Cardiac muscle cell (in vitro differentiated cells and primary cell): ENCODE measurements at regions not wholly inside any gene's neighbourhood (a gene's known extent, or its start where the extent isn't known, plus 50 kb on each side); places are given as distances from the start of the nearest gene placed in this dataset.
A peak's percentile ranks its signal among the peaks of the same experiment; 100 is the strongest.

ENCODE experiments used
- DNase-seq, 2 donors: peaks; one replicate each; pipeline versions ENCODE4 v3.0.0 to v3.0.0-alpha.2; 2010 to 2017; ENCODE audit warnings: low read depth in 1 of 2, low spot score in 1 of 2
- H3K27ac ChIP-seq: fragments of 200-600 bp; sonication (generic); 2 replicates; pipeline ENCODE4 v1.5.1; 2016
- H3K27me3 ChIP-seq: fragments of 200-600 bp; sonication (generic); 2 replicates; pipeline ENCODE4 v1.6.0; 2016; ENCODE audit warnings: control low read depth
- H3K36me3 ChIP-seq: fragments of 200-600 bp; sonication (generic); 2 replicates; pipeline ENCODE4 v1.5.1; 2016; ENCODE audit warnings: control low read depth
- H3K4me1 ChIP-seq: fragments of 200-600 bp; sonication (generic); 2 replicates; pipeline ENCODE4 v1.8.1; 2017; ENCODE audit warnings: low read depth, mild to moderate bottlenecking, mixed run types
- H3K4me3 ChIP-seq: fragments of 200-600 bp; sonication (generic); 2 replicates; pipeline ENCODE4 v1.5.1; 2016; ENCODE audit warnings: mild to moderate bottlenecking
- H3K9me3 ChIP-seq: fragments of 200-600 bp; sonication (generic); 2 replicates; pipeline ENCODE4 v1.5.1; 2017; ENCODE audit warnings: low read depth, mild to moderate bottlenecking, control low read depth
- CTCF ChIP-seq: IDR thresholded peaks from 2 replicates; pipeline ENCODE4 v1.5.1; 2012; ENCODE audit warnings: low read depth, mild to moderate bottlenecking, low read length

- no peak for DNase-seq
- H3K27ac ChIP-seq: no peak overlapping the region
- H3K9me3 ChIP-seq: no peaks in the 10 kb centered on the region
- H3K4me3 ChIP-seq: no peak overlapping the region
- H3K36me3 ChIP-seq: no peaks in the 10 kb centered on the region
- no peak for TF ChIP-seq CTCF
- H3K27me3 ChIP-seq: no peaks in the 10 kb centered on the region
- no peaks in the 10 kb centered on the region for H3K4me1 ChIP-seq
Measured at GRCh38 chr6:76789580-76789979, 673.7 kb downstream of the HTR1B start.

GRCh38 chr6:76788155-76788554, 675.1 kb downstream of the HTR1B start:
- Histone ChIP-seq H3K4me1 (no peaks in the 10 kb centered on the region), H3K9me3 (no peaks in the 10 kb centered on the region), H3K27ac (no peak overlapping the region), H3K27me3 (no peaks in the 10 kb centered on the region), H3K36me3 (no peaks in the 10 kb centered on the region), H3K4me3 (no peak overlapping the region)
- no peak for TF ChIP-seq CTCF
- DNase-seq: no peak

GRCh38 chr6:76779068-76779467, 684.2 kb downstream of the HTR1B start:
- TF ChIP-seq CTCF: no peak
- Histone ChIP-seq H3K4me3 (no peak overlapping the region), H3K36me3 (no peaks in the 10 kb centered on the region), H3K27ac (no peak overlapping the region), H3K27me3 (no peaks in the 10 kb centered on the region), H3K4me1 (peaks cover 16% of the 10 kb centered on the region), H3K9me3 (no peaks in the 10 kb centered on the region)
- DNase-seq: no peak

- Histone ChIP-seq H3K9me3 (no peaks in the 10 kb centered on the region), H3K27me3 (no peaks in the 10 kb centered on the region), H3K4me3 (no peak overlapping the region), H3K27ac (no peak overlapping the region), H3K4me1 (peaks cover 16% of the 10 kb centered on the region), H3K36me3 (no peaks in the 10 kb centered on the region)
- DNase-seq: no peak
- no peak for TF ChIP-seq CTCF
Measured at GRCh38 chr6:76776876-76777275, 686.4 kb downstream of the HTR1B start.

GRCh38 chr6:76774781-76775384, 688.4 kb downstream of the HTR1B start:
- H3K27me3 ChIP-seq: no peaks in the 10 kb centered on the region
- no peak overlapping the region for H3K4me3 ChIP-seq

More at GRCh38 chr6:76774781-76775384, 688.4 kb downstream of the HTR1B start:
- peak; percentile 18 to 75 for DNase-seq
- H3K9me3 ChIP-seq: no peaks in the 10 kb centered on the region
- TF ChIP-seq CTCF: no peak
- H3K27ac ChIP-seq: no peak overlapping the region
- H3K36me3 ChIP-seq: no peaks in the 10 kb centered on the region
- H3K4me1 ChIP-seq: peaks cover 16% of the 10 kb centered on the region
